Lower leg skin (tissue), 4 donors: ENCODE measurements at regions not wholly inside any gene's neighbourhood (a gene's known extent, or its start where the extent isn't known, plus 50 kb on each side); places are given as distances from the start of the nearest gene placed in this dataset.

Experiments used
- DNase-seq, 2 donors: peaks; one replicate each; pipeline ENCODE4 v3.0.0-alpha.2; 2019; ENCODE audit warnings: low spot score in 2 of 2
- H3K4me3 ChIP-seq: fragments of 200-600 bp; sonication (generic); 2 replicates; pipeline ENCODE4 v1.5.1; 2017; ENCODE audit warnings: mild to moderate bottlenecking, low read depth; ENCODE audit not compliant: poor library complexity, severe bottlenecking
- CTCF ChIP-seq, 3 donors: fragments of 450-650 bp; IDR thresholded peaks; one replicate each; pipeline ENCODE4 v1.5.1; 2016; ENCODE audit warnings: antibody characterized with exemption in 3 of 3, mild to moderate bottlenecking in 3 of 3, moderate library complexity in 2 of 3
- POLR2A ChIP-seq, 2 donors: fragments of 450-650 bp; IDR thresholded peaks; one replicate each; pipeline ENCODE4 v1.6.1; 2016 to 2017; ENCODE audit warnings: antibody characterized with exemption in 2 of 2, mild to moderate bottlenecking in 1 of 2, moderate library complexity in 1 of 2
- WGBS, 2 donors: methylation state at CpG; one replicate each; pipeline ENCODE4 v1.1.5; 2018; 5-methylcytosine and 5-hydroxymethylcytosine counted together
- intact Hi-C: fragments of 100-400 bp; cut with DNase I; formaldehyde crosslinking; loops from one replicate; pipeline ENCODE4 v1.15.0; 2023; ENCODE audit warnings: low total_unique reads

GRCh38 chr4:3822230-3822947, 56.2 kb downstream of the ADRA2C start:
- intact Hi-C loops: no loop called here
- WGBS, 2 donors: 35 to 52% methylated on average over 22 of the region's 22 CpGs
- no peak for TF ChIP-seq POLR2A (IDR thresholded peaks at IDR 0.05)
- no peak for TF ChIP-seq CTCF (IDR thresholded peaks at IDR 0.05)
- no peak for DNase-seq
- no peak overlapping the region for H3K4me3 ChIP-seq

- no peak for TF ChIP-seq CTCF (IDR thresholded peaks at IDR 0.05)
- no peak for TF ChIP-seq POLR2A (IDR thresholded peaks at IDR 0.05)
- 60 to 67% methylated on average over 32 to 33 of the region's 34 CpGs for WGBS, 2 donors
- intact Hi-C loops: no loop called here
- H3K4me3 ChIP-seq: no peak overlapping the region
- no peak for DNase-seq
Observed at GRCh38 chr4:3823496-3824341, 57.5 kb downstream of the ADRA2C start.

GRCh38 chr4:3824521-3825270, 58.5 kb downstream of the ADRA2C start:
- TF ChIP-seq CTCF (IDR thresholded peaks at IDR 0.05): no peak
- no peak for TF ChIP-seq POLR2A (IDR thresholded peaks at IDR 0.05)
- DNase-seq: no peak
- no peak overlapping the region for H3K4me3 ChIP-seq
- intact Hi-C loops: no loop called here
- WGBS, 2 donors: 83 to 84% methylated on average over 19 of the region's 19 CpGs

GRCh38 chr4:3825530-3825929, 59.3 kb downstream of the ADRA2C start:
- no peak overlapping the region for H3K4me3 ChIP-seq
- TF ChIP-seq CTCF (IDR thresholded peaks at IDR 0.05): no peak
- TF ChIP-seq POLR2A (IDR thresholded peaks at IDR 0.05): no peak
- intact Hi-C loops: no loop called here
- no peak for DNase-seq
- WGBS, 2 donors: 82 to 91% methylated on average over 11 of the region's 11 CpGs

GRCh38 chr4:3826247-3827172, 60.3 kb downstream of the ADRA2C start:
- intact Hi-C loops: no loop called here
- DNase-seq: no peak
- TF ChIP-seq CTCF (IDR thresholded peaks at IDR 0.05): no peak
- TF ChIP-seq POLR2A (IDR thresholded peaks at IDR 0.05): no peak
- WGBS, 2 donors: 72 to 81% methylated on average over 33 of the region's 33 CpGs
- H3K4me3 ChIP-seq: no peak overlapping the region
